IMR-90 (cell line): ENCODE measurements at regions not wholly inside any gene's neighbourhood (a gene's known extent, or its start where the extent isn't known, plus 50 kb on each side); places are given as distances from the start of the nearest gene placed in this dataset.

ENCODE experiments used
- ATAC-seq: fragments of 200-7000 bp; cut with Tn5 transposase; 2 replicates; pipeline ENCODE4 v1.9.1; 2020; ENCODE audit warnings: low read depth, mild to moderate bottlenecking, moderate library complexity
- BruUV-seq: library from RNA; stranded (reverse); fragments of 400-500 nt; replicated peaks from 2 replicates; lab custom pipeline; 2021; lab: Mats Ljungman, UMichigan
- CTCF ChIA-PET: fragments of 300-600 bp; formaldehyde crosslinking; extraction: SDS; loops from one replicate; lab custom pipeline; 2021; ENCODE audit warnings: antibody characterized with exemption; lab: Yijun Ruan, JAX
- POLR2A ChIA-PET: fragments of 300-600 bp; sonication (Branson Sonifier 250); formaldehyde crosslinking; loops from one replicate; lab custom pipeline; 2022; ENCODE audit warnings: antibody characterized with exemption; ENCODE audit not compliant: unreplicated experiment; lab: Charles Lee
- DNase-seq: peaks from one replicate; pipeline ENCODE4 v3.0.0; 2013
- H2AFZ ChIP-seq: replicated peaks from 2 replicates; pipeline ENCODE3; 2013; ENCODE audit warnings: low read length, mild to moderate bottlenecking; ENCODE audit not compliant: poor library complexity
- H2AK5ac ChIP-seq: 2 replicates; pipeline ENCODE4 v1.6.1; 2013; ENCODE audit warnings: low read depth, low read length, inconsistent platforms
- H2AK9ac ChIP-seq: replicated peaks from 2 replicates; pipeline ENCODE3; 2013; ENCODE audit warnings: mild to moderate bottlenecking, low read depth, low read length, moderate library complexity; ENCODE audit not compliant: poor library complexity
- H2BK120ac ChIP-seq: 2 replicates; pipeline ENCODE4 v1.6.1; 2013; ENCODE audit warnings: low read depth, low read length, inconsistent platforms
- H2BK15ac ChIP-seq: 3 replicates; pipeline ENCODE4 v1.6.1; 2013; ENCODE audit warnings: low read depth, low read length, inconsistent platforms
- H2BK20ac ChIP-seq: 2 replicates; pipeline ENCODE4 v1.6.1; 2013; ENCODE audit warnings: low read depth, mild to moderate bottlenecking, inconsistent platforms, low read length, moderate library complexity
- H2BK5ac ChIP-seq: 2 replicates; pipeline ENCODE4 v1.6.1; 2013; ENCODE audit warnings: mild to moderate bottlenecking, low read depth, low read length, inconsistent platforms; ENCODE audit not compliant: poor library complexity, severe bottlenecking
- H3K14ac ChIP-seq: replicated peaks from 2 replicates; pipeline ENCODE4 v1.6.1; 2013; ENCODE audit warnings: low read depth, low read length, inconsistent platforms
- H3K18ac ChIP-seq: 2 replicates; pipeline ENCODE4 v1.6.1; 2013; ENCODE audit warnings: low read depth, low read length, control low read depth
- H3K23ac ChIP-seq: 2 replicates; pipeline ENCODE4 v1.6.1; 2013; ENCODE audit warnings: low read depth, low read length, inconsistent platforms
- H3K27ac ChIP-seq: 2 replicates; pipeline ENCODE4 v1.5.1; 2013; ENCODE audit warnings: mild to moderate bottlenecking, control low read depth, low read length; ENCODE audit not compliant: insufficient read depth
- H3K27me3 ChIP-seq: 2 replicates; pipeline ENCODE4 v1.6.1; 2013; ENCODE audit warnings: low read length; ENCODE audit not compliant: control insufficient read depth, insufficient read depth
- H3K36me3 ChIP-seq: 2 replicates; pipeline ENCODE4 v1.6.1; 2013; ENCODE audit warnings: low read length, mixed read lengths; ENCODE audit not compliant: control insufficient read depth, insufficient read depth
- H3K4ac ChIP-seq: 2 replicates; pipeline ENCODE4 v1.6.1; 2013; ENCODE audit warnings: low read depth, low read length, inconsistent platforms
- H3K4me1 ChIP-seq: 2 replicates; pipeline ENCODE4 v1.6.1; 2013; ENCODE audit warnings: low read length, mixed read lengths; ENCODE audit not compliant: control insufficient read depth, insufficient read depth
- H3K4me2 ChIP-seq: 2 replicates; pipeline ENCODE4 v1.6.1; 2013; ENCODE audit warnings: low read depth, mild to moderate bottlenecking, control low read depth, low read length, moderate library complexity
- H3K4me3 ChIP-seq: 2 replicates; pipeline ENCODE4 v1.5.1; 2013; ENCODE audit warnings: low read depth, mild to moderate bottlenecking, control low read depth, low read length, moderate library complexity; ENCODE audit not compliant: insufficient read depth
- H3K56ac ChIP-seq: 2 replicates; pipeline ENCODE4 v1.6.1; 2013; ENCODE audit warnings: low read length, inconsistent platforms; ENCODE audit not compliant: insufficient read depth; ENCODE audit errors: extremely low read depth
- H3K79me1 ChIP-seq, 2 experiments: 2 replicates each; pipeline ENCODE4 v1.6.1; 2013; ENCODE audit warnings: low read length in 2 of 2, inconsistent platforms in 1 of 2, low read depth in 1 of 2
- H3K9ac ChIP-seq: 2 replicates; pipeline ENCODE4 v1.6.1; 2013; ENCODE audit warnings: low read depth, low read length, control low read depth
- H3K9me1 ChIP-seq: 2 replicates; pipeline ENCODE4 v1.6.1; 2013; ENCODE audit warnings: low read length, inconsistent platforms; ENCODE audit not compliant: insufficient read depth
- H3K9me3 ChIP-seq: 2 replicates; pipeline ENCODE4 v1.6.1; 2013; ENCODE audit warnings: low read length; ENCODE audit not compliant: control insufficient read depth, insufficient read depth
- H4K20me1 ChIP-seq: 2 replicates; pipeline ENCODE4 v1.6.1; 2013; ENCODE audit warnings: low read length, inconsistent platforms; ENCODE audit not compliant: insufficient read depth
- H4K5ac ChIP-seq: 2 replicates; pipeline ENCODE4 v1.6.1; 2013; ENCODE audit warnings: mild to moderate bottlenecking, low read depth, low read length, control low read depth
- H4K8ac ChIP-seq, 2 experiments: 2 replicates each; pipeline ENCODE4 v1.6.1; 2013; ENCODE audit warnings: low read depth in 2 of 2, low read length in 2 of 2, control low read depth in 1 of 2, inconsistent platforms in 1 of 2
- H4K91ac ChIP-seq: 2 replicates; pipeline ENCODE4 v1.6.1; 2013; ENCODE audit warnings: low read depth, low read length, inconsistent platforms; ENCODE audit not compliant: insufficient read depth
- BHLHE40 ChIP-seq: fragments of 150-350 bp; IDR thresholded peaks from 2 replicates; pipeline ENCODE4 v1.6.1; 2016; ENCODE audit warnings: mild to moderate bottlenecking, low read depth, low read length
- CEBPB ChIP-seq: IDR thresholded peaks from 2 replicates; pipeline ENCODE4 v1.6.1; 2012; ENCODE audit warnings: low read depth, low read length, improper control_type of control experiment
- CHD1 ChIP-seq: IDR thresholded peaks from 2 replicates; pipeline ENCODE4 v1.6.1; 2012; ENCODE audit warnings: low read depth, low read length, improper control_type of control experiment
- FOS ChIP-seq: fragments of 150-350 bp; IDR thresholded peaks from 2 replicates; pipeline ENCODE4 v1.6.1; 2016; ENCODE audit warnings: low read depth, low read length
- MAFK ChIP-seq: IDR thresholded peaks from 2 replicates; pipeline ENCODE4 v1.6.1; 2012; ENCODE audit warnings: low read depth, low read length, improper control_type of control experiment
- MAZ ChIP-seq: IDR thresholded peaks from 2 replicates; pipeline ENCODE4 v1.6.1; 2012; ENCODE audit warnings: low read depth, mild to moderate bottlenecking, low read length, improper control_type of control experiment, moderate library complexity, borderline replicate concordance
- MXI1 ChIP-seq: IDR thresholded peaks from 2 replicates; pipeline ENCODE4 v1.6.1; 2012; ENCODE audit warnings: low read depth, mild to moderate bottlenecking, low read length, moderate library complexity, borderline replicate concordance
- NFE2L2 ChIP-seq: fragments of 150-350 bp; IDR thresholded peaks from 2 replicates; pipeline ENCODE4 v1.6.1; 2016; ENCODE audit warnings: low read depth, mild to moderate bottlenecking, low read length
- POLR2A ChIP-seq: IDR thresholded peaks from 2 replicates; pipeline ENCODE4 v1.6.1; 2012; ENCODE audit warnings: mild to moderate bottlenecking, low read depth, low read length
- RAD21 ChIP-seq: IDR thresholded peaks from 2 replicates; pipeline ENCODE4 v1.6.1; 2012; ENCODE audit warnings: low read length, improper control_type of control experiment
- RCOR1 ChIP-seq: IDR thresholded peaks from 2 replicates; pipeline ENCODE4 v1.6.1; 2012; ENCODE audit warnings: mild to moderate bottlenecking, low read length, improper control_type of control experiment; ENCODE audit not compliant: insufficient replicate concordance
- RFX5 ChIP-seq: IDR thresholded peaks from 2 replicates; pipeline ENCODE4 v1.8.0; 2012; ENCODE audit warnings: low read depth, mild to moderate bottlenecking, low read length, moderate library complexity
- SMC3 ChIP-seq: fragments of 150-350 bp; IDR thresholded peaks from 2 replicates; pipeline ENCODE4 v1.6.1; 2016; ENCODE audit warnings: low read depth, mild to moderate bottlenecking, antibody characterized with exemption, low read length, moderate library complexity
- WGBS, 2 experiments: methylation state at CpG; one replicate each; pipeline versions ENCODE4 v1.1.5 to v1.1.7; 2013; ENCODE audit warnings: missing lambda C conversion rate in 2 of 2; ENCODE audit not compliant: insufficient read length in 1 of 2; ENCODE audit errors: extremely low coverage in 2 of 2; 5-methylcytosine and 5-hydroxymethylcytosine counted together
- dilution Hi-C: fragments of 300-500 bp; cut with HindIII; formaldehyde crosslinking; loops from one replicate; pipeline ENCODE4 v1.14.3; 2018; ENCODE audit warnings: low sequenced_read_pairs; ENCODE audit not compliant: unreplicated experiment
- in situ Hi-C: fragments of 300-500 bp; cut with MboI; formaldehyde crosslinking; loops from 3 replicates; pipeline ENCODE4 v1.14.3; 2019; ENCODE audit warnings: low sequenced_read_pairs, inconsistent platforms, mixed read lengths
- intact Hi-C: fragments of 100-400 bp; cut with micrococcal nuclease; formaldehyde crosslinking; loops from 2 replicates; pipeline ENCODE4 v1.10.0; 2022
- TF ChIP-seq, protein P1 (sequence below): conservative IDR thresholded peaks from 2 replicates; pipeline ENCODE4 v1.5.1; 2012; ENCODE audit warnings: mild to moderate bottlenecking, low read depth, low read length, improper control_type of control experiment
- TF ChIP-seq, protein P2 (sequence below): fragments of 150-350 bp; IDR thresholded peaks from 2 replicates; pipeline ENCODE4 v1.6.1; 2016; ENCODE audit warnings: low read depth, mild to moderate bottlenecking, low read length, moderate library complexity, borderline replicate concordance
- TF ChIP-seq, protein P3 (sequence below): fragments of 150-350 bp; IDR thresholded peaks from 2 replicates; pipeline ENCODE4 v1.6.1; 2017; ENCODE audit warnings: mild to moderate bottlenecking, antibody characterized with exemption, low read length, low read depth

DNA sequence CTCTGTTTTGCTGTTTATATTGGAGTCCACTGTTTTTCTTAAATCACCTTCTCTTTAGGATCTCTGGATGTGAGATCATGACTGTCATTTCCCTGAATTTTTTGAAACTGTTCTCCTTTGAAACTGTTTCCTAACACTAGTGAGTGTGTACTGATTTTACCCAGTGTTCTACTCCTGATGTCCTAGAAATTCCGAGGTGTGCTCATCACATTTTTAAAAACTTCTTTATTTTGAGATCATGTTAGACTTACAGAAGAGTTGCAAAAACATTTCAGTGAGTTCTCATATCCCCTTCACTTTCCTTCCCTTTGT is 292.6 kb downstream of the NFKBIZ start:
- ChIA-PET POLR2A (no interaction called here), CTCF (no interaction called here)
- H3K27me3 ChIP-seq = no peaks in the 10 kb centered on the region
- 0 out of 2 replicates have a peak, but pooled peaks have one; percentile 15 for ATAC-seq
- in situ Hi-C loops (no loop called here), intact Hi-C loops (no loop called here), dilution Hi-C loops (no loop called here)
- peak overlapping the region; percentile 25; the same call in 1 of the 2 replicates for H4K5ac ChIP-seq
- H3K18ac ChIP-seq = 0 out of 2 replicates have a peak overlapping the region, but pooled peaks have one; percentile 63
- no peak overlapping the region for H3K9ac ChIP-seq
- TF ChIP-seq FOS (no peak), CHD1 (no peak), CEBPB (no peak), RFX5 (no peak), POLR2A (no peak), MXI1 (no peak), BHLHE40 (no peak), MAZ (no peak), NFE2L2 (no peak), SMC3 (no peak), MAFK (no peak), RCOR1 (no peak), RAD21 (no peak)
- TF ChIP-seq, protein P1, sequence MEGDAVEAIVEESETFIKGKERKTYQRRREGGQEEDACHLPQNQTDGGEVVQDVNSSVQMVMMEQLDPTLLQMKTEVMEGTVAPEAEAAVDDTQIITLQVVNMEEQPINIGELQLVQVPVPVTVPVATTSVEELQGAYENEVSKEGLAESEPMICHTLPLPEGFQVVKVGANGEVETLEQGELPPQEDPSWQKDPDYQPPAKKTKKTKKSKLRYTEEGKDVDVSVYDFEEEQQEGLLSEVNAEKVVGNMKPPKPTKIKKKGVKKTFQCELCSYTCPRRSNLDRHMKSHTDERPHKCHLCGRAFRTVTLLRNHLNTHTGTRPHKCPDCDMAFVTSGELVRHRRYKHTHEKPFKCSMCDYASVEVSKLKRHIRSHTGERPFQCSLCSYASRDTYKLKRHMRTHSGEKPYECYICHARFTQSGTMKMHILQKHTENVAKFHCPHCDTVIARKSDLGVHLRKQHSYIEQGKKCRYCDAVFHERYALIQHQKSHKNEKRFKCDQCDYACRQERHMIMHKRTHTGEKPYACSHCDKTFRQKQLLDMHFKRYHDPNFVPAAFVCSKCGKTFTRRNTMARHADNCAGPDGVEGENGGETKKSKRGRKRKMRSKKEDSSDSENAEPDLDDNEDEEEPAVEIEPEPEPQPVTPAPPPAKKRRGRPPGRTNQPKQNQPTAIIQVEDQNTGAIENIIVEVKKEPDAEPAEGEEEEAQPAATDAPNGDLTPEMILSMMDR = no peak
- TF ChIP-seq, protein P2, sequence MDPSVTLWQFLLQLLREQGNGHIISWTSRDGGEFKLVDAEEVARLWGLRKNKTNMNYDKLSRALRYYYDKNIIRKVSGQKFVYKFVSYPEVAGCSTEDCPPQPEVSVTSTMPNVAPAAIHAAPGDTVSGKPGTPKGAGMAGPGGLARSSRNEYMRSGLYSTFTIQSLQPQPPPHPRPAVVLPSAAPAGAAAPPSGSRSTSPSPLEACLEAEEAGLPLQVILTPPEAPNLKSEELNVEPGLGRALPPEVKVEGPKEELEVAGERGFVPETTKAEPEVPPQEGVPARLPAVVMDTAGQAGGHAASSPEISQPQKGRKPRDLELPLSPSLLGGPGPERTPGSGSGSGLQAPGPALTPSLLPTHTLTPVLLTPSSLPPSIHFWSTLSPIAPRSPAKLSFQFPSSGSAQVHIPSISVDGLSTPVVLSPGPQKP = no peak
- TF ChIP-seq, protein P3, sequence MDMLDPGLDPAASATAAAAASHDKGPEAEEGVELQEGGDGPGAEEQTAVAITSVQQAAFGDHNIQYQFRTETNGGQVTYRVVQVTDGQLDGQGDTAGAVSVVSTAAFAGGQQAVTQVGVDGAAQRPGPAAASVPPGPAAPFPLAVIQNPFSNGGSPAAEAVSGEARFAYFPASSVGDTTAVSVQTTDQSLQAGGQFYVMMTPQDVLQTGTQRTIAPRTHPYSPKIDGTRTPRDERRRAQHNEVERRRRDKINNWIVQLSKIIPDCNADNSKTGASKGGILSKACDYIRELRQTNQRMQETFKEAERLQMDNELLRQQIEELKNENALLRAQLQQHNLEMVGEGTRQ = no peak
- BruUV-seq = no TSS peak
- no peak overlapping the region for H2AK5ac ChIP-seq
- H2BK15ac ChIP-seq = no peak overlapping the region
- no peak overlapping the region for H4K91ac ChIP-seq
- H3K56ac ChIP-seq = no peak overlapping the region
- peaks cover 12% of the 10 kb centered on the region for H3K4me1 ChIP-seq
- peak overlapping the region; percentile 52 for H3K4me2 ChIP-seq
- H2BK5ac ChIP-seq = peak overlapping the region; percentile 21
- H4K20me1 ChIP-seq = no peaks in the 10 kb centered on the region
- H3K9me3 ChIP-seq = no peaks in the 10 kb centered on the region
- H3K36me3 ChIP-seq = no peaks in the 10 kb centered on the region
- H2AFZ ChIP-seq = no peak overlapping the region
- H3K23ac ChIP-seq = no peak overlapping the region
- DNase-seq = no peak
- no peak overlapping the region for H2AK9ac ChIP-seq
- H3K9me1 ChIP-seq = peaks cover 5% of the 10 kb centered on the region; the same call in 1 of the 2 replicates
- no peaks in the 10 kb centered on the region for H3K79me1 ChIP-seq
- H3K14ac ChIP-seq = no peak overlapping the region
- 0 out of 4 replicates have a peak overlapping the region, but pooled peaks of 1 of the 2 experiments have one; percentile 3 for H4K8ac ChIP-seq
- no CpG with 5 or more reads among the region's 1 CpG for WGBS, 2 experiments
- H2BK120ac ChIP-seq = no peak overlapping the region
- H2BK20ac ChIP-seq = no peak overlapping the region
- no peak overlapping the region for H3K4ac ChIP-seq
- H3K27ac ChIP-seq = no peak overlapping the region
- H3K4me3 ChIP-seq = no peak overlapping the region
